A549 (cell line): ENCODE measurements at regions not wholly inside any gene's neighbourhood (a gene's known extent, or its start where the extent isn't known, plus 50 kb on each side); places are given as distances from the start of the nearest gene placed in this dataset.
"Not testable (repeated sequence)": the region's sequence is repeated elsewhere in the genome, so short reads cannot be mapped to it uniquely, and the experiment has no call there.

ENCODE experiments used
- ATAC-seq, 2 experiments: fragments of 200-7000 bp in 1 of 2; fragments of >200 bp in 1 of 2; cut with Nextera tagmentation in 1 of 2; cut with Tn5 transposase in 1 of 2; 3 replicates each; pipeline versions ENCODE4 v1.8.0 to v1.9.1; 2018 to 2020; ENCODE audit warnings: mild to moderate bottlenecking in 1 of 2, moderate library complexity in 1 of 2
- CTCF ChIA-PET: fragments of 300-600 bp; sonication (Branson Sonifier 250); formaldehyde crosslinking; extraction: SDS; loops from one replicate; lab custom pipeline; 2021; ENCODE audit warnings: antibody characterized with exemption, inconsistent platforms; lab: Yijun Ruan, JAX
- POLR2A ChIA-PET: fragments of 350-600 bp; formaldehyde crosslinking; extraction: SDS; loops from one replicate; lab custom pipeline; 2021; ENCODE audit warnings: antibody characterized with exemption, inconsistent platforms; lab: Yijun Ruan, JAX
- DNase-seq, 2 experiments: peaks; one replicate each; pipeline versions ENCODE4 v3.0.0 to v3.0.0-alpha.2; 2011 to 2016; ENCODE audit warnings: low read depth in 1 of 2, low spot score in 1 of 2
- FAIRE-seq: peaks from 2 replicates; lab custom pipeline; 2011; peaks lifted over from hg19 to GRCh38; lab: Jason Lieb, UNC
- H3K27ac ChIP-seq, 2 experiments: fragments of >200 bp; sonication (Bioruptor Twin); formaldehyde crosslinking; 3 replicates each; pipeline ENCODE4 v1.5.1; 2016 to 2017
- H3K4me1 ChIP-seq: fragments of >200 bp; sonication (Bioruptor Twin); formaldehyde crosslinking; 3 replicates; pipeline ENCODE4 v1.6.1; 2016
- H3K4me2 ChIP-seq: fragments of >200 bp; sonication (Bioruptor Twin); formaldehyde crosslinking; 3 replicates; pipeline ENCODE4 v1.6.1; 2016
- H3K4me3 ChIP-seq: fragments of >200 bp; sonication (Bioruptor Twin); formaldehyde crosslinking; 3 replicates; pipeline ENCODE4 v1.5.1; 2016
- H3K9me3 ChIP-seq: fragments of >200 bp; sonication (Bioruptor Twin); formaldehyde crosslinking; 3 replicates; pipeline ENCODE4 v1.6.1; 2016
- BHLHE40 ChIP-seq: IDR thresholded peaks from 2 replicates; pipeline ENCODE4 v1.6.1; 2012; ENCODE audit warnings: low read depth, low read length, inconsistent platforms
- CBX2 ChIP-seq: fragments of 200-600 bp; sonication (generic); IDR thresholded peaks from 2 replicates; pipeline ENCODE4 v1.6.1; 2016; ENCODE audit warnings: low read depth, mild to moderate bottlenecking, borderline replicate concordance
- CEBPB ChIP-seq, 2 experiments: fragments of >200 bp in 1 of 2; sonication (Bioruptor Twin) in 1 of 2; formaldehyde crosslinking in 1 of 2; IDR thresholded peaks; 2 replicates each; pipeline ENCODE4 v1.6.1; 2012 to 2016
- E2F6 ChIP-seq: IDR thresholded peaks from 2 replicates; pipeline ENCODE4 v1.6.1; 2012; ENCODE audit warnings: low read depth, borderline replicate concordance
- EHF ChIP-seq: fragments of 250-450 bp; sonication (Bioruptor Pico); IDR thresholded peaks from 2 replicates; pipeline ENCODE4 v1.5.0; 2020; ENCODE audit warnings: mild to moderate bottlenecking
- EHMT2 ChIP-seq: fragments of 200-600 bp; sonication (generic); IDR thresholded peaks from 2 replicates; pipeline ENCODE4 v1.6.1; 2016; ENCODE audit warnings: antibody characterized with exemption, low read depth, mild to moderate bottlenecking, moderate library complexity
- EP300 ChIP-seq, 2 experiments: fragments of >200 bp; sonication (Bioruptor Twin); formaldehyde crosslinking; IDR thresholded peaks; 2 replicates in 1 of 2; 3 replicates in 1 of 2; pipeline ENCODE4 v1.6.1; 2016 to 2017
- HES2 ChIP-seq: fragments of >200 bp; sonication (Bioruptor Twin); formaldehyde crosslinking; IDR thresholded peaks from 2 replicates; pipeline ENCODE4 v1.6.1; 2016
- HOXA7 ChIP-seq: fragments of 250-450 bp; sonication (Bioruptor Pico); IDR thresholded peaks from 2 replicates; pipeline ENCODE4 v1.5.0; 2020; ENCODE audit warnings: mild to moderate bottlenecking, moderate library complexity
- HOXB13 ChIP-seq: fragments of 250-450 bp; sonication (Bioruptor Pico); IDR thresholded peaks from 2 replicates; pipeline ENCODE4 v1.5.0; 2020; ENCODE audit warnings: low read depth, mild to moderate bottlenecking, moderate library complexity
- NFE2L2 ChIP-seq: fragments of 150-350 bp; conservative IDR thresholded peaks from 2 replicates; pipeline ENCODE4 v1.6.1; 2014; ENCODE audit warnings: low read length
- PBX3 ChIP-seq: IDR thresholded peaks from 2 replicates; pipeline ENCODE4 v1.6.1; 2012
- PHF8 ChIP-seq: fragments of 200-600 bp; sonication (generic); IDR thresholded peaks from 2 replicates; pipeline ENCODE4 v1.6.1; 2016; ENCODE audit warnings: low read depth, mild to moderate bottlenecking, antibody characterized with exemption, moderate library complexity, borderline replicate concordance
- POLR2A ChIP-seq: IDR thresholded peaks from 2 replicates; pipeline ENCODE4 v1.6.1; 2012; ENCODE audit warnings: mild to moderate bottlenecking, low read length
- RARB ChIP-seq: fragments of 250-450 bp; sonication (Bioruptor Pico); IDR thresholded peaks from 2 replicates; pipeline ENCODE4 v1.8.0; 2021; ENCODE audit warnings: mild to moderate bottlenecking, moderate library complexity
- RCOR1 ChIP-seq: fragments of 150-350 bp; IDR thresholded peaks from 2 replicates; pipeline ENCODE4 v1.6.1; 2014; ENCODE audit warnings: antibody characterized with exemption, low read length, low read depth
- REST ChIP-seq: fragments of 200-600 bp; sonication (generic); IDR thresholded peaks from 2 replicates; pipeline ENCODE4 v1.6.1; 2016; ENCODE audit warnings: antibody characterized with exemption, mild to moderate bottlenecking, moderate library complexity
- RNF2 ChIP-seq: fragments of 200-600 bp; sonication (generic); IDR thresholded peaks from 2 replicates; pipeline ENCODE4 v1.6.1; 2016; ENCODE audit warnings: low read depth, mild to moderate bottlenecking, antibody characterized with exemption, moderate library complexity, borderline replicate concordance
- TFCP2L1 ChIP-seq: fragments of 250-450 bp; sonication (Bioruptor Pico); IDR thresholded peaks from 2 replicates; pipeline ENCODE4 v1.5.0; 2021; ENCODE audit warnings: mild to moderate bottlenecking
- ZC3H11A ChIP-seq: fragments of 450-650 bp; IDR thresholded peaks from 2 replicates; pipeline ENCODE4 v1.6.1; 2014; ENCODE audit warnings: antibody characterized with exemption, mild to moderate bottlenecking
- ZSCAN20 ChIP-seq: fragments of 250-450 bp; sonication (Bioruptor Pico); IDR thresholded peaks from 2 replicates; pipeline ENCODE4 v1.8.0; 2022; ENCODE audit warnings: mild to moderate bottlenecking, moderate library complexity
- WGBS: methylation state at CpG from one replicate; pipeline ENCODE4 v1.1.6; 2017; ENCODE audit errors: missing lambda C conversion rate; 5-methylcytosine and 5-hydroxymethylcytosine counted together
- TF ChIP-seq, protein P1 (sequence below): fragments of 150-350 bp; IDR thresholded peaks from 2 replicates; pipeline ENCODE4 v1.6.1; 2014; ENCODE audit warnings: low read depth, mild to moderate bottlenecking, low read length
- TF ChIP-seq, protein P2 (sequence below): fragments of 450-650 bp; IDR thresholded peaks from 2 replicates; pipeline ENCODE4 v1.6.1; 2014; ENCODE audit warnings: antibody characterized with exemption

GRCh38 chr10:33476757-33477273 lies 142.3 kb upstream of the NRP1 start:
- no peak for DNase-seq
- ChIA-PET POLR2A (no interaction called here), CTCF (interaction anchor here (1.3 to 1.5 kb wide), 2 partner anchors 11 to 16 kb away, joined by 3 to 5 read pairs; no protein-coding TSS in a partner anchor)
- no peak overlapping the region for H3K27ac ChIP-seq
- no peak for FAIRE-seq
- ATAC-seq, result no peak
- H3K4me3 ChIP-seq, result no peak overlapping the region
- no peak overlapping the region for H3K4me2 ChIP-seq
- WGBS, result 86% methylated on average over 13 of the region's 13 CpGs
- no peaks in the 10 kb centered on the region for H3K9me3 ChIP-seq
- TF ChIP-seq BHLHE40 (no peak), PHF8 (no peak), EP300 (IDR thresholded peaks at IDR 0.05) (no peak), REST (no peak), TFCP2L1 (no peak), CBX2 (no peak), E2F6 (no peak), HES2 (no peak), ZC3H11A (no peak), EHMT2 (no peak), RCOR1 (no peak), PBX3 (no peak)
- TF ChIP-seq, protein P1, sequence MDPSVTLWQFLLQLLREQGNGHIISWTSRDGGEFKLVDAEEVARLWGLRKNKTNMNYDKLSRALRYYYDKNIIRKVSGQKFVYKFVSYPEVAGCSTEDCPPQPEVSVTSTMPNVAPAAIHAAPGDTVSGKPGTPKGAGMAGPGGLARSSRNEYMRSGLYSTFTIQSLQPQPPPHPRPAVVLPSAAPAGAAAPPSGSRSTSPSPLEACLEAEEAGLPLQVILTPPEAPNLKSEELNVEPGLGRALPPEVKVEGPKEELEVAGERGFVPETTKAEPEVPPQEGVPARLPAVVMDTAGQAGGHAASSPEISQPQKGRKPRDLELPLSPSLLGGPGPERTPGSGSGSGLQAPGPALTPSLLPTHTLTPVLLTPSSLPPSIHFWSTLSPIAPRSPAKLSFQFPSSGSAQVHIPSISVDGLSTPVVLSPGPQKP, result no peak
- no peaks in the 10 kb centered on the region for H3K4me1 ChIP-seq

- ChIA-PET CTCF (no interaction called here), POLR2A (no interaction called here)
- Histone ChIP-seq H3K4me1 (no peaks in the 10 kb centered on the region), H3K9me3 (no peaks in the 10 kb centered on the region), H3K4me2 (no peak overlapping the region), H3K4me3 (no peak overlapping the region), H3K27ac (no peak overlapping the region)
- 61% methylated on average over 3 of the region's 3 CpGs for WGBS
- no peak for ATAC-seq
- no peak for TF ChIP-seq POLR2A
- no peak for TF ChIP-seq HOXA7 (CRISPR knock-in tag)
- no peak for TF ChIP-seq ZSCAN20
- TF ChIP-seq, protein P2, sequence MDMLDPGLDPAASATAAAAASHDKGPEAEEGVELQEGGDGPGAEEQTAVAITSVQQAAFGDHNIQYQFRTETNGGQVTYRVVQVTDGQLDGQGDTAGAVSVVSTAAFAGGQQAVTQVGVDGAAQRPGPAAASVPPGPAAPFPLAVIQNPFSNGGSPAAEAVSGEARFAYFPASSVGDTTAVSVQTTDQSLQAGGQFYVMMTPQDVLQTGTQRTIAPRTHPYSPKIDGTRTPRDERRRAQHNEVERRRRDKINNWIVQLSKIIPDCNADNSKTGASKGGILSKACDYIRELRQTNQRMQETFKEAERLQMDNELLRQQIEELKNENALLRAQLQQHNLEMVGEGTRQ, result no peak
- TF ChIP-seq RNF2, result no peak
- TF ChIP-seq RARB, result no peak
- TF ChIP-seq EHF, result no peak
- no peak for TF ChIP-seq NFE2L2
- TF ChIP-seq CEBPB (IDR thresholded peaks at IDR 0.05), result no peak
- no peak for TF ChIP-seq HOXB13 (CRISPR knock-in tag)
- TF ChIP-seq RCOR1, result no peak
- DNase-seq, result no peak
- FAIRE-seq, result no peak
These were observed 139.2 kb upstream of the NRP1 start for GRCh38 chr10:33473688-33474087.

GRCh38 chr10:33468006-33468405 lies 133.5 kb upstream of the NRP1 start:
- H3K9me3 ChIP-seq, FAIRE-seq, DNase-seq, POLR2A ChIA-PET, ATAC-seq, H3K4me3 ChIP-seq, CTCF ChIA-PET, H3K27ac ChIP-seq, H3K4me1 ChIP-seq, H3K4me2 ChIP-seq: not testable (repeated sequence)
- 91% methylated on average over 8 of the region's 28 CpGs for WGBS
